Esophagus muscularis mucosa (tissue), 4 donors: ENCODE measurements at regions not wholly inside any gene's neighbourhood (a gene's known extent, or its start where the extent isn't known, plus 50 kb on each side); places are given as distances from the start of the nearest gene placed in this dataset.

Experiments used
- DNase-seq: peaks from one replicate; pipeline ENCODE4 v3.0.0-alpha.2; 2017; ENCODE audit errors: extremely low spot score
- H3K27ac ChIP-seq, 4 donors: fragments of 200-600 bp; sonication (generic); replicated peaks in 1 of 4; 1 replicate in 3 of 4; 2 replicates in 1 of 4; pipeline ENCODE4 v1.5.1; 2016 to 2019; ENCODE audit warnings: mild to moderate bottlenecking in 1 of 4
- H3K27me3 ChIP-seq, 4 donors: fragments of 200-600 bp; sonication (generic); one replicate each; pipeline versions ENCODE4 v1.5.1 to v1.6.0; 2016 to 2019
- H3K36me3 ChIP-seq, 4 donors: fragments of 200-600 bp; sonication (generic); one replicate each; pipeline ENCODE4 v1.5.1; 2016 to 2019
- H3K4me1 ChIP-seq, 4 donors: fragments of 200-600 bp; sonication (generic); one replicate each; pipeline ENCODE4 v1.5.1; 2016 to 2019
- H3K4me3 ChIP-seq, 4 donors: fragments of 200-600 bp; sonication (generic); 1 replicate in 2 of 4; 2 replicates in 2 of 4; pipeline ENCODE4 v1.5.1; 2016 to 2019; ENCODE audit warnings: mild to moderate bottlenecking in 4 of 4, moderate library complexity in 1 of 4
- H3K9me3 ChIP-seq, 4 donors: fragments of 200-600 bp; sonication (generic); 1 replicate in 3 of 4; 2 replicates in 1 of 4; pipeline ENCODE4 v1.5.1; 2016 to 2019
- CTCF ChIP-seq, 3 experiments: fragments of 200-600 bp in 2 of 3; fragments of 450-650 bp in 1 of 3; sonication (generic) in 2 of 3; IDR thresholded peaks; one replicate each; pipeline ENCODE4 v1.5.1; 2017 to 2019; ENCODE audit warnings: antibody characterized with exemption in 3 of 3, mild to moderate bottlenecking in 2 of 3, moderate library complexity in 1 of 3
- EP300 ChIP-seq: sonication (generic); formaldehyde crosslinking; IDR thresholded peaks from one replicate; pipeline ENCODE4 v1.6.1; 2017; ENCODE audit warnings: antibody characterized with exemption
- POLR2A ChIP-seq: fragments of 450-650 bp; IDR thresholded peaks from one replicate; pipeline ENCODE4 v1.6.1; 2017; ENCODE audit warnings: antibody characterized with exemption, moderate library complexity, mild to moderate bottlenecking, low read depth
- POLR2AphosphoS5 ChIP-seq, 2 donors: sonication (generic); formaldehyde crosslinking; IDR thresholded peaks; one replicate each; pipeline ENCODE4 v1.6.1; 2017; ENCODE audit warnings: antibody characterized with exemption in 2 of 2
- WGBS: methylation state at CpG from one replicate; pipeline ENCODE4 v1.1.5; 2018; 5-methylcytosine and 5-hydroxymethylcytosine counted together
- intact Hi-C: fragments of 100-400 bp; cut with DNase I; formaldehyde crosslinking; loops from one replicate; pipeline ENCODE4 v1.15.1; 2023

- Histone ChIP-seq H3K36me3 (no peaks in the 10 kb centered on the region), H3K4me1 (peaks cover 0 to 5% (median 2%) of the 10 kb centered on the region in 4 donors), H3K27me3 (peaks cover 0 to 4% (median 0%) of the 10 kb centered on the region in 4 donors), H3K4me3 (no peak overlapping the region), H3K9me3 (no peaks in the 10 kb centered on the region), H3K27ac (no peak overlapping the region)
- TF ChIP-seq POLR2A: no peak
- intact Hi-C loops: no loop called here
- peak; percentile 62 for DNase-seq
- WGBS: 45% methylated on average over 3 of the region's 3 CpGs
Observed at GRCh38 chr2:106280224-106280623, 86.1 kb upstream of the UXS1 start.

GRCh38 chr2:106278112-106278876 lies 84.2 kb upstream of the UXS1 start:
- H3K27ac ChIP-seq: no peak overlapping the region
- peak; percentile 66 for DNase-seq
- TF ChIP-seq POLR2AphosphoS5 (IDR thresholded peaks at IDR 0.05): no peak
- peaks cover 0 to 5% (median 0%) of the 10 kb centered on the region in 4 donors for H3K27me3 ChIP-seq
- 61% methylated on average over 5 of the region's 6 CpGs for WGBS
- peaks cover 0 to 5% (median 2%) of the 10 kb centered on the region in 4 donors for H3K4me1 ChIP-seq
- intact Hi-C loops: no loop called here
- no peak overlapping the region for H3K4me3 ChIP-seq
- H3K9me3 ChIP-seq: no peaks in the 10 kb centered on the region
- H3K36me3 ChIP-seq: no peaks in the 10 kb centered on the region

- 98% methylated on average over 4 of the region's 4 CpGs for WGBS
- no peak overlapping the region for H3K27ac ChIP-seq
- no peaks in the 10 kb centered on the region for H3K36me3 ChIP-seq
- no peak overlapping the region for H3K4me3 ChIP-seq
- H3K27me3 ChIP-seq: peaks cover 0 to 5% (median 0%) of the 10 kb centered on the region in 4 donors
- peak; percentile 42 for DNase-seq
- TF ChIP-seq CTCF (IDR thresholded peaks at IDR 0.05) (no peak), POLR2AphosphoS5 (IDR thresholded peaks at IDR 0.05) (no peak), POLR2A (no peak), EP300 (no peak)
- H3K9me3 ChIP-seq: no peaks in the 10 kb centered on the region
- intact Hi-C loops: no loop called here
- peaks cover 0 to 5% (median 2%) of the 10 kb centered on the region in 4 donors for H3K4me1 ChIP-seq
Observed at GRCh38 chr2:106277426-106277825, 83.3 kb upstream of the UXS1 start.

GRCh38 chr2:106275971-106276370 lies 81.9 kb upstream of the UXS1 start:
- peaks cover 0 to 5% (median 0%) of the 10 kb centered on the region in 4 donors for H3K27me3 ChIP-seq
- intact Hi-C loops: no loop called here
- DNase-seq: peak; percentile 70
- TF ChIP-seq EP300: no peak
- no peak for TF ChIP-seq POLR2AphosphoS5 (IDR thresholded peaks at IDR 0.05)
- no peak for TF ChIP-seq CTCF (IDR thresholded peaks at IDR 0.05)
- no peak for TF ChIP-seq POLR2A
- H3K9me3 ChIP-seq: no peaks in the 10 kb centered on the region
- no peak overlapping the region for H3K4me3 ChIP-seq
- H3K4me1 ChIP-seq: peaks cover 0 to 5% (median 2%) of the 10 kb centered on the region in 4 donors
- H3K36me3 ChIP-seq: no peaks in the 10 kb centered on the region
- WGBS: 96% methylated on average over 6 of the region's 11 CpGs
- H3K27ac ChIP-seq: no peak overlapping the region

GRCh38 chr2:106274668-106275067 lies 80.6 kb upstream of the UXS1 start:
- DNase-seq: peak; percentile 10
- Histone ChIP-seq H3K4me1 (peaks cover 0 to 11% (median 9%) of the 10 kb centered on the region in 4 donors), H3K27ac (no peak overlapping the region), H3K36me3 (no peaks in the 10 kb centered on the region), H3K4me3 (no peak overlapping the region), H3K9me3 (no peaks in the 10 kb centered on the region), H3K27me3 (peaks cover 0 to 5% (median 0%) of the 10 kb centered on the region in 4 donors)
- 82% methylated on average over 7 of the region's 7 CpGs for WGBS
- TF ChIP-seq POLR2AphosphoS5 (IDR thresholded peaks at IDR 0.05): no peak
- no peak for TF ChIP-seq POLR2A
- no peak for TF ChIP-seq CTCF (IDR thresholded peaks at IDR 0.05)
- no peak for TF ChIP-seq EP300
- intact Hi-C loops: no loop called here
